SH-SY5Y (cell line): ENCODE measurements at regions not wholly inside any gene's neighbourhood (a gene's known extent, or its start where the extent isn't known, plus 50 kb on each side); places are given as distances from the start of the nearest gene placed in this dataset.

Experiments
- GATA2 ChIP-seq: IDR thresholded peaks from 2 replicates; pipeline ENCODE4 v1.6.1; 2011; ENCODE audit warnings: mild to moderate bottlenecking, low read depth, low read length
- GATA3 ChIP-seq: IDR thresholded peaks from 2 replicates; pipeline ENCODE4 v1.6.1; 2011; ENCODE audit warnings: low read depth, mild to moderate bottlenecking, low read length, moderate library complexity

- TF ChIP-seq GATA2 = no peak
- no peak for TF ChIP-seq GATA3
Observed at GRCh38 chr16:6977291-6977690, 355.4 kb upstream of the RBFOX1 start.
